ENCODE measurements at regions not wholly inside any gene's neighbourhood (a gene's known extent, or its start where the extent isn't known, plus 50 kb on each side); places are given as distances from the start of the nearest gene placed in this dataset.
"Not testable (repeated sequence)": the region's sequence is repeated elsewhere in the genome, so short reads cannot be mapped to it uniquely, and the experiment has no call there.

- Mint-ChIP-seq H3K4me1 (no peaks in the 10 kb centered on the region), H3K4me3 (no peak overlapping the region), H3K9me3 (peaks cover 3% of the 10 kb centered on the region), H3K27ac (no peak overlapping the region), H3K36me3 (no peaks in the 10 kb centered on the region), H3K27me3 (no peaks in the 10 kb centered on the region)
- DNase-seq (no peak), ATAC-seq (ENCODE audit: low read depth) (no peak)
- POLR2A ChIA-PET, result no interaction called here
Observed at GRCh38 chr2:208916881-208917280, 507.0 kb upstream of the MAP2 start.

GRCh38 chr2:208921358-208921757 is 502.5 kb upstream of the MAP2 start:
- H3K27me3 Mint-ChIP-seq, result not testable (repeated sequence)

GRCh38 chr2:208927867-208928266 is 496.0 kb upstream of the MAP2 start:
- POLR2A ChIA-PET, result no interaction called here

More at GRCh38 chr2:208921358-208921757, 502.5 kb upstream of the MAP2 start:
- DNase-seq; ATAC-seq (ENCODE audit: low read depth); H3K4me1 Mint-ChIP-seq; H3K4me3 Mint-ChIP-seq; H3K27ac Mint-ChIP-seq; H3K9me3 Mint-ChIP-seq; H3K36me3 Mint-ChIP-seq; POLR2A ChIA-PET: not testable (repeated sequence)

GRCh38 chr2:208929139-208929864 is 494.5 kb upstream of the MAP2 start:
- H3K27ac Mint-ChIP-seq, result no peak overlapping the region
- no peaks in the 10 kb centered on the region for H3K36me3 Mint-ChIP-seq
- no peaks in the 10 kb centered on the region for H3K9me3 Mint-ChIP-seq
- DNase-seq (no peak), ATAC-seq (ENCODE audit: low read depth) (no peak)
- H3K4me3 Mint-ChIP-seq, result no peak overlapping the region
- no peaks in the 10 kb centered on the region for H3K4me1 Mint-ChIP-seq
- POLR2A ChIA-PET, result no interaction called here
- no peaks in the 10 kb centered on the region for H3K27me3 Mint-ChIP-seq

More at GRCh38 chr2:208927867-208928266, 496.0 kb upstream of the MAP2 start:
- Mint-ChIP-seq H3K4me1 (no peaks in the 10 kb centered on the region), H3K36me3 (no peaks in the 10 kb centered on the region), H3K27me3 (no peaks in the 10 kb centered on the region), H3K4me3 (no peak overlapping the region), H3K27ac (no peak overlapping the region), H3K9me3 (no peaks in the 10 kb centered on the region)
- DNase-seq, result no peak
- no peak for ATAC-seq (ENCODE audit: low read depth)

- H3K27ac Mint-ChIP-seq, result no peak overlapping the region
- no peaks in the 10 kb centered on the region for H3K27me3 Mint-ChIP-seq
- no peaks in the 10 kb centered on the region for H3K4me1 Mint-ChIP-seq
- H3K9me3 Mint-ChIP-seq, result no peaks in the 10 kb centered on the region
- ATAC-seq (ENCODE audit: low read depth), result no peak
- no peak for DNase-seq
- H3K36me3 Mint-ChIP-seq, result no peaks in the 10 kb centered on the region
- H3K4me3 Mint-ChIP-seq, result no peak overlapping the region
- POLR2A ChIA-PET, result no interaction called here
Observed at GRCh38 chr2:208929894-208930427, 493.9 kb upstream of the MAP2 start.

GRCh38 chr2:208935531-208935930 is 488.3 kb upstream of the MAP2 start:
- Mint-ChIP-seq H3K27me3 (no peaks in the 10 kb centered on the region), H3K4me1 (no peaks in the 10 kb centered on the region), H3K36me3 (no peaks in the 10 kb centered on the region), H3K27ac (no peak overlapping the region), H3K9me3 (no peaks in the 10 kb centered on the region), H3K4me3 (no peak overlapping the region)
- ATAC-seq (ENCODE audit: low read depth) (no peak), DNase-seq (no peak)
- POLR2A ChIA-PET, result no interaction called here

GRCh38 chr2:208937521-208937920 is 486.3 kb upstream of the MAP2 start:
- ATAC-seq (ENCODE audit: low read depth) (no peak), DNase-seq (no peak)
- H3K27me3 Mint-ChIP-seq, result no peaks in the 10 kb centered on the region
- no peaks in the 10 kb centered on the region for H3K36me3 Mint-ChIP-seq
- POLR2A ChIA-PET, result no interaction called here
- no peak overlapping the region for H3K4me3 Mint-ChIP-seq
- H3K9me3 Mint-ChIP-seq, result no peaks in the 10 kb centered on the region
- H3K4me1 Mint-ChIP-seq, result no peaks in the 10 kb centered on the region
- no peak overlapping the region for H3K27ac Mint-ChIP-seq

- Mint-ChIP-seq H3K4me3 (no peak overlapping the region), H3K9me3 (no peaks in the 10 kb centered on the region), H3K27ac (no peak overlapping the region), H3K27me3 (no peaks in the 10 kb centered on the region), H3K36me3 (no peaks in the 10 kb centered on the region), H3K4me1 (no peaks in the 10 kb centered on the region)
- POLR2A ChIA-PET, result no interaction called here
- ATAC-seq (ENCODE audit: low read depth) (no peak), DNase-seq (no peak)
Observed at GRCh38 chr2:208939852-208940251, 484.0 kb upstream of the MAP2 start.

- H3K27ac Mint-ChIP-seq, result no peak overlapping the region
- H3K4me3 Mint-ChIP-seq, result no peak overlapping the region
- DNase-seq (no peak), ATAC-seq (ENCODE audit: low read depth) (no peak)
- no peaks in the 10 kb centered on the region for H3K9me3 Mint-ChIP-seq
- H3K27me3 Mint-ChIP-seq, result no peaks in the 10 kb centered on the region
- H3K36me3 Mint-ChIP-seq, result no peaks in the 10 kb centered on the region
- POLR2A ChIA-PET, result no interaction called here
- H3K4me1 Mint-ChIP-seq, result no peaks in the 10 kb centered on the region
Observed at GRCh38 chr2:208945719-208946256, 478.1 kb upstream of the MAP2 start.

- POLR2A ChIA-PET, result no interaction called here
- no peaks in the 10 kb centered on the region for H3K36me3 Mint-ChIP-seq
- no peaks in the 10 kb centered on the region for H3K9me3 Mint-ChIP-seq
- no peaks in the 10 kb centered on the region for H3K4me1 Mint-ChIP-seq
- no peak overlapping the region for H3K4me3 Mint-ChIP-seq
- no peaks in the 10 kb centered on the region for H3K27me3 Mint-ChIP-seq
- DNase-seq, result no peak
- no peak overlapping the region for H3K27ac Mint-ChIP-seq
- ATAC-seq (ENCODE audit: low read depth), result no peak
Observed at GRCh38 chr2:208948073-208948472, 475.8 kb upstream of the MAP2 start.

GRCh38 chr2:208970070-208970469 is 453.8 kb upstream of the MAP2 start:
- H3K4me1 Mint-ChIP-seq, result no peaks in the 10 kb centered on the region
- no peaks in the 10 kb centered on the region for H3K36me3 Mint-ChIP-seq
- H3K4me3 Mint-ChIP-seq, result no peak overlapping the region
- no peaks in the 10 kb centered on the region for H3K27me3 Mint-ChIP-seq
- no peak for ATAC-seq (ENCODE audit: low read depth)
- no peak overlapping the region for H3K27ac Mint-ChIP-seq
- no peak for DNase-seq
- no peaks in the 10 kb centered on the region for H3K9me3 Mint-ChIP-seq
- POLR2A ChIA-PET, result no interaction called here

- no peak for ATAC-seq (ENCODE audit: low read depth)
- no peak overlapping the region for H3K27ac Mint-ChIP-seq
- H3K4me1 Mint-ChIP-seq, result no peaks in the 10 kb centered on the region
- no peak overlapping the region for H3K4me3 Mint-ChIP-seq
- no peak for DNase-seq
- POLR2A ChIA-PET, result no interaction called here
- H3K9me3 Mint-ChIP-seq, result peaks cover 2% of the 10 kb centered on the region
- H3K36me3 Mint-ChIP-seq, result no peaks in the 10 kb centered on the region
- no peaks in the 10 kb centered on the region for H3K27me3 Mint-ChIP-seq
Observed at GRCh38 chr2:208977582-208977981, 446.3 kb upstream of the MAP2 start.

- H3K36me3 Mint-ChIP-seq, result no peaks in the 10 kb centered on the region
- H3K27me3 Mint-ChIP-seq, result no peaks in the 10 kb centered on the region
- POLR2A ChIA-PET, result no interaction called here
- ATAC-seq (ENCODE audit: low read depth), result no peak
- H3K27ac Mint-ChIP-seq, result no peak overlapping the region
- no peaks in the 10 kb centered on the region for H3K4me1 Mint-ChIP-seq
- DNase-seq, result no peak
- no peak overlapping the region for H3K4me3 Mint-ChIP-seq
- H3K9me3 Mint-ChIP-seq, result peaks cover 2% of the 10 kb centered on the region
Observed at GRCh38 chr2:208978946-208979345, 444.9 kb upstream of the MAP2 start.

GRCh38 chr2:208980321-208980720 is 443.5 kb upstream of the MAP2 start:
- Mint-ChIP-seq H3K9me3 (peaks cover 2% of the 10 kb centered on the region), H3K4me1 (no peaks in the 10 kb centered on the region), H3K36me3 (no peaks in the 10 kb centered on the region), H3K27me3 (no peaks in the 10 kb centered on the region), H3K4me3 (no peak overlapping the region), H3K27ac (no peak overlapping the region)
- ATAC-seq (ENCODE audit: low read depth), result no peak
- no peak for DNase-seq
- POLR2A ChIA-PET, result no interaction called here

Data from activated naive CD8-positive, alpha-beta T cell treated with anti-CD3 and anti-CD28 coated beads, Interleukin-2, amount 10 ng/mL, durations not matched to agents 7 days and 5 days (primary cell).